ENCODE measurements at regions not wholly inside any gene's neighbourhood (a gene's known extent, or its start where the extent isn't known, plus 50 kb on each side); places are given as distances from the start of the nearest gene placed in this dataset.
A peak's percentile ranks its signal among the peaks of the same experiment; 100 is the strongest.
"Not testable (repeated sequence)": the region's sequence is repeated elsewhere in the genome, so short reads cannot be mapped to it uniquely, and the experiment has no call there.

DNA sequence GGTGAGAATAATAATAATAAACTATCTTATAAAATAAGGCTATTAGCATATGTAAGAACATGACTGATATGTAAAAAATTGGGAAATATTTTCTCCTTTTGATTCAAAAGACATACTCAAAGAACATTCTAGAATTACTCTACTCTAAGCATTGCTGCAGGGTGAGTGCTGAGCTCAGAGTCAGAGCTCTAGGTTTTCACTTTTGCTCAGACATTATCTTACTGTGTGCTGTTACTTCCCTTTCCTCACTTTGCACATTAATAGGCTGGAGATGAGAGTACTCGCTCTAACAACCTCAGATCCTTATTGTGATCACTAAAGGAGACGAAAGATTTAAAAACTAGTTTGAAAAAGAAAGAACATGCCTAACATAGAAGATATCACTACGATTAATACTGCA, 99.4 kb upstream of the C9orf72 start:
- no peak for DNase-seq (ENCODE audit: low read depth)

DNA sequence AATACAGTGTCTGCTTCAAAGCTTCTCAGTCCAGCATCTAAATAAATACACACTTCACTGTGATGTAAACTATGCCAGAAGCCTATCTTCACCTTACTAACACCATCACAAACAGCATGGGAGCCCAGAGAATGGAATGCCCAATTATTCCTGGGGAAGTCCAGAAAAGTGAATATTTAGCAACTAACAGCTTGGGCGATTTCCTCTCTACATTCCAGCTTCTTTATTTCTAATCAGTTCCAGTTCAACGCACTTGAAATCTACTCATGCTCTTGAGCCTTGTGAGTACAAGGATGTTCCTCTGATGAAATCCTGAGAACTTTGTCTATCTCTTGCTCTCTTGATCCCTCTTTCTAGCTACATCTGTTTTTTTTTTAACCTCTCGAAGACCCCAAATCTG, 100.4 kb upstream of the C9orf72 start:
- DNase-seq (ENCODE audit: low read depth): no peak

- no peak for DNase-seq (ENCODE audit: low read depth)
Observed at GRCh38 chr9:27675354-27675753, 102.1 kb upstream of the C9orf72 start.

DNA sequence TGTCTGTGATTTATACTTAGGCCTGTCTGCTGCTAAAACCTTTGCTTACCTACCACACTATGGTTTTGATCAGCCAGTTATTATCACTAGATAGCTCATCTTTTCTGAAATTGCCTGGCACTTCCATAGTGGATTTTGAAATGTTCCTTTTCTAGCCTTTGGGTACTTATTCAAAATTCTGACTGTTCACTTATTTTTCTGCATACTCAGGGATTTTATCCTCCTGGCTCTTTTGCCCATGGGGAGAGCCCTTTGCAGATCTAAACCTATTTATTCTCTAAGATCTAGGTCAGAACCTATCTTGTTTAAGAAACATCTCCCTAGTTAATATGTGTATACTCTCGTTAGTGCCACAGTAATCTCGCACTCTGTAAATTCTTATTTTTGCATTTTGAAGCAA, 103.5 kb upstream of the C9orf72 start:
- DNase-seq (ENCODE audit: low read depth): no peak

DNA sequence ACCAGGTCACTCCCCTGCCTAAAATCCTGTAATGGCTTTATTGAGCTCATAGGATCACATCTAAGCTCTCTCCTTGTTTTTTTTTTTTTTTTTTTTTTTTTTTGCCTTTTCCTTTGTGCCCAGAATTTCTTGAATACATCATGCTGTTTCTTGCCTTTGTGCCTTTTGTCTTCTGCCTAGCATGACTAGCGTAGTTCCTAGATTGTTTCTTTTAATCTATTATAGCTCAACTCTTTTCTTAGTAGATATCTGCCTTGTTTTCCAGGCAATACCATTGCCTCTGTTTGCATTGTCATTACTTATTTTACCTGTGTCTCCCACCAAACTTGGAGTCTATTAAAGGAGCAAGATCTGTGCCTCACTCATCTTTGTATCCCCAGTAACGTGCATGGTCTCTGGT, 106.1 kb upstream of the C9orf72 start:
- DNase-seq (ENCODE audit: low read depth): no peak

GRCh38 chr9:27683181-27683580, 109.9 kb upstream of the C9orf72 start:
- no peak for DNase-seq (ENCODE audit: low read depth)

GRCh38 chr9:27688954-27689353, 115.7 kb upstream of the C9orf72 start:
- DNase-seq (ENCODE audit: low read depth): no peak

DNA sequence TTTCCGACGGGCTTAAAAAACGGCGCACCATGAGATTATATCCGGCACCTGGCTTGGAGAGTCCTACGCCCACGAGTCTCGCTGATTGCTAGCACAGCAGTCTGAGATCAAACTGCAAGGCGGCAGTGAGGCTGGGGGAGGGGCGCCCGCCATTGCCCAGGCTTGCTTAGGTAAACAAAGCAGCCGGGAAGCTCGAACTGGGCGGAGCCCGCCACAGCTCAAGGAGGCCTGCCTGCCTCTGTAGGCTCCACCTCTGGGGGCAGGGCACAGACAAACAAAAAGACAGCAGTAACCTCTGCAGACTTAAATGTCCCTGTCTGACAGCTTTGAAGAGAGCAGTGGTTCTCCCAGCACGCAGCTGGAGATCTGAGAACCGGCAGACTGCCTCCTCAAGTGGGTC, 117.5 kb upstream of the C9orf72 start:
- DNase-seq (ENCODE audit: low read depth): not testable (repeated sequence)

DNA sequence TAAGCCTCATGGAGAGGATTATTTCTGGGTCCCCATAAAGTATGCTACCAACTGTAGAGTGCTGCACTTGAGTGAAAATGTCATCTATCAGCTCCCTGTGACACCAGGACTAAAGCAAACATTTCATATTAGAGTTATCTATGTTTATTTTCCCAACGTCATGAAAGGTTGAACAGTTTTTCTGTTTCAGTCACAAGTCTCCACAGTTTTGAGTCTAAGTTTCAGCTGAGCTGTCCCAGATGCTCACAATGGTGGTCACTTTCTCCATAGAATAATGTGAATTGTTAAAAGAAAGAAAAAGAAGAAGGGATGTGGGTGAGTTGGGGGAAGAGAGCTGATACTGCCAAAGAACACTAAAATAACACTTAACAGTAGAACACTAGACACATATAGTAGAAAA, 126.3 kb upstream of the C9orf72 start:
- DNase-seq (ENCODE audit: low read depth): no peak

DNA sequence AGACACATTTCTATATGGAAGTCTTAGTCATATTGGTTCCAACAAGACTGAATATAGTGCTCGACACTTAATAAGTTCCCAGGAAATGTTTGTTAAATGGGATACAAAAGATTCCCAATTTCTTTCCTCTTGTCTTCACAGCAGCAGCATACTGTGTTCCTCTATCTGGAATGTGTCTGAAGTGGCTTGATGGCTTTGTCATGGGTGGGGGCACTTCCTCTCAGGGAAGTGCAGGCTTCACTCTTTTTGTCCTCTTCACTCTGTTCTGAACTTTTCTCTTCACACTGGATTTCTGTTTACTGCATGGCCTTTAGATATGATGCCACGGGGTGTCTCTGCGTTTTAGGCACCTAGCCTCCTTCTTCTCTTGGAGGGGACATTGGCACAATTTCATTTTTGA, 127.7 kb upstream of the C9orf72 start:
- no peak for DNase-seq (ENCODE audit: low read depth)

GRCh38 chr9:27701587-27701986, 128.3 kb upstream of the C9orf72 start:
- DNase-seq (ENCODE audit: low read depth): peak; percentile 17

DNA sequence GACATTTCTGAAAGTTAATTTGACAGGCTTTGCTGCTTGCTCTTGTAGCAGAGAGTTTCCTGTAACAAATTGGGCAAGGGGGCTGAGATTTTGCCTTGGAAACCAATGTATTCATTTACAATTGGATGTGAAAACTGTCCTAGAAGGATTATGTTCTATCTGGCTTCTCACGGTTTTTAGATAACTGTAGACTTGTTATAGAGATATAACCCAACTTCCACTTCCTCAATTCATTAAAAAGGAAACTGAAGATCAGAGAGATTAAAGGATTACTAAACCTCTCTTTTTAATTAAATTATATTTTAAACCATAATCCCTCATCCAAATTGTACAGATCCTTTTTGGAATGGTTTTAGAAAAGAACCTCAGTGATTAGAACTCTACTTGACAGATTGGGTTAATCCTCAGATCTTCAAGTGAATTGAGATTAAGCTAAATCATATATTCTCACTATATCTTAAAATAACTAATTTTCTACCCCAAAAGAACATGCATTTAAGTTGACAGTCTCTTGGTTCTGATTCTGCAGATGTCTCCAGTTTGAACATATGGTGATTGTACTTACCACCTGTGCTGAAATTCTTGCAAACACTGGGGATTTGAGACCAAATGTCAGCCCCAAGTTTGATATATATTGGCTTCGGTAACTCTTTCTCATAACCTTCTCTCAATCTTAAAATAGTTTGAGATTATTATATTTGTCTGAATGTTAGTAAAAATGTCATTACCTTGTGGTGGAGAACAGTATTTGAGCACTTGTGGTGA, 130.1 kb upstream of the C9orf72 start:
- DNase-seq (ENCODE audit: low read depth): no peak

DNA sequence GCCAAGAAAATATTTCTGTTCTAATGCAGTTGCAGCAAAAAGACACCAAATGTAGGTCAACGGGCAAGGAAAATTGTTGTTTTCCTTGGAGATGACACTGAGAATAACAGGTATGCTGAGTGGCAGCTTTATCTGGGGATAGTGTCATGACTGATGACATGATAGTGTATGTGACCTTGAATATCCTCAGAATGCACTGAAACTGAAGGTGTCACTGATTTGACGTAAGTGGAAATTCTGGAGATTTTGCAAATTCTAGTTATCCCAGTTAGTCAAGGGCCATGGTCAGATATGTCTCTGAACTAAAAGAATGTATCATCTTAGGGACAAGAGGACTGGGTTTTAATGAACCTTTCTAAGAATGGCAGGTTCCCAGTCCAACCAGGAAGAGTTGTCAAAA, 138.0 kb upstream of the C9orf72 start:
- no peak for DNase-seq (ENCODE audit: low read depth)

- DNase-seq (ENCODE audit: low read depth): no peak
Observed at GRCh38 chr9:27712806-27713205, 139.5 kb upstream of the C9orf72 start.

GRCh38 chr9:27714388-27714787, 141.1 kb upstream of the C9orf72 start:
- DNase-seq (ENCODE audit: low read depth): no peak

DNA sequence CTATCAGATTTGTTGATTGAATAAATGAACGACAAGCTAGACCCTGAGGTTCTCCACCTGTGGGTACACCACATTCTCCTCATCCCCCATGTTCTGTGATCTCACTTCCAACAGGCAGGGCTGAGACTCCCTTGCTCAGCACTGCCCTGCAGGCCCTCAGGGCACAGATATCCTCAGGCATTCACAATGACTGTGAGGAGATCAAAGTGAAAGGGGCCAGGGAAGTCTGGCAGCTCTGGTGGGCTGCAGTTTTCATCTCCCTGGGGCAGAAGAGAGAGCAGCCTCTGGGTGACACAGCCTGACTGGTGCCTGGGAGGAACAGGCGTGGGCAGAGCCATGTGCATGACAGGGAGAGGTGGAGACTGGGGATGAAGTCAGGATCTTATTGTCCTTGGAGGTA, 142.4 kb upstream of the C9orf72 start:
- no peak for DNase-seq (ENCODE audit: low read depth)

GRCh38 chr9:27717991-27718390, 144.7 kb upstream of the C9orf72 start:
- DNase-seq (ENCODE audit: low read depth): no peak

DNA sequence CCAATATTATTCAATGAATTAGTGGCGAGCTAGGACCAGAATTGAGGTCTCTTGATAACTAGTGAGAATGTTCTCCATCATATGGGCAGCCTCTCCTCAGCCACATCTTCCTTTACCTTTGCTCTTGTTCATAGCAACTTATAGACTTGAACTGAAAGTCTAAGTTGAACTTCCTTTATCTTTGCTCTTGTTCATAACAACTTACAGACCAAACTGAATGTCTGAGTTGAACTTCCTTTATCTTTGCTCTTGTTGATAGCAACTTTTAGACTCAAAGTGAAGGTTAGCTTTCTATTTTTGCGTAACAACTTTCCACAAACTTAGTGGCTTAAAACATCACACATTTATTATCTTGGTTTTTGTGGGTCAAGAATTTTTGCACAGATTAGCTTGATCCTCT, 146.4 kb upstream of the C9orf72 start:
- no peak for DNase-seq (ENCODE audit: low read depth)

GRCh38 chr9:27722866-27723265, 149.6 kb upstream of the C9orf72 start:
- DNase-seq (ENCODE audit: low read depth): no peak

DNA sequence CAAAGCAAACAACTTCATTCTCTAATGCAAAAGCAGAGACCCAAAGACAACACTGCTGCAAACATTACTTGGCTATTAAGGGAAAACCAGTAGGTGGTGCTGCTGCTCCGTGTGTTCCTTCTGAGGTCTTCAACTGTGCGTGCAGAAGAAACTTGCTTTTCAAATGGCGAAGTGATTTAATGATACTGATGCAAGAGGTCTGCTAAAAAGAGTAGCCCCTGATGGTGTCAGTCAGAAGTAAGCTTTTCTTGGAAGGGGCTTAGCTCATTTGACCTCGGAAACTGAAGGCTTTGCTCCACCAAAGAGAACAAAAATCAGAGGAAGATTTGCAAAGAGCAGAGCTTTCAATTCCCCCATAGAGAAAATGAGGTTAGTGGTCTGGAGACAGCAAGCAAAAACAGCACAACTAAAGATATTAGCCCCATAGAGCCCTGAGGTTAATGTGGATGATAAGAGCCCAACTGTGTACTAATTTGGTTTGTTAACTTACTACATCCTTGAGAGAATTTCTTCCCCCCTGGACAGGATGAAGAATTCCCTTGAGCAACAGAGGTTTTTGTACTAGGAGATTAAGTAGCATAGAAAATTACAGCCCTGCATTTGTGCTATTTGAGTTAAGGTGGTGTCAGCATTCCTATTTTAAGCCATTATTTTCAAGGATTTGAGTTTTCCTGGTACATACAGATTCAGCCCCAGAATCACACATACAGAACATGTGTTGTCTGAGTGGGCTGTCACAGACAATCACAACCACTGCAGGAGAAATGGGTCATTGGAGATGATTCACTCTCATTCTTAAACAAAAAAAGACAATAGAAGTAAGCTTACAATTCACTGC, 153.2 kb upstream of the C9orf72 start:
- DNase-seq (ENCODE audit: low read depth): peak; percentile 85

DNA sequence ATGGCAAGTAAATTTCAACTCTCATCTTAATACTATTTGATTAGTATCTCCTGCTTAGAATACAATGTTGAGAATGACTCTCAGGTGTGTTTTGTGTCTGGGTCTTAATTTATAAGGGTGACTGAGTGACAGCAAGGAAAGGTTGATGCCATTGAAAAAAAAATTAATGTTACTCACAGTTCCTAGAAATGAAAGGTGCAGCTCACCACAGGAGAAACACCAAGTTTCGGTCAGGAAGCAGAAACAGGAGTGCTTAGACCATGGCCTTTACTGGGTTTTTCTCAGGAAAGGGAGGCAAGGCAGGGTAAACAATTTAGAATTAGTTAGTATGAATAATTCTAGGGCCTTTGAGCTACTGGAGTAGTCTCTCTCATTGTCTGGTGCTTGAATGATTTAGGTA, 159.2 kb upstream of the C9orf72 start:
- DNase-seq (ENCODE audit: low read depth): no peak

DNA sequence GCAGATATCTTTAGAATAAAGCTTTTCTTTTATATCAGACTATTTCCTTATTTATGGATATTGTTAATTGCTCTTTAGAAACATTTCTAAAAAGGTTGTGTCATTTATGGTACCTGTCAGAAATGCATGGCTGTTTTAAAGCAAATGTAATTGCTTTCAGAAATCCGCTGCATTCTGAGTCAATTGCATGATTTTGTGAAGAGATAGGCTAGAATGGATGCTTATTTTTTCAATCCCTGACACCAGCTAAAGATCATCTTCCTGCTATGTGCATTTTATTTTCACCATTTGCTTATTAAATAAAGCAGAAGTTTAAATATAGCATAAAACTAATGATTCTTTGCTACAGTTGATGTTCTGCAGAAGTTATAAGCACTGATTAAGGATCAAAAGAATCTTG, 170.2 kb upstream of the C9orf72 start:
- no peak for DNase-seq (ENCODE audit: low read depth)

GRCh38 chr9:27747450-27747849, 174.2 kb upstream of the C9orf72 start:
- no peak for DNase-seq (ENCODE audit: low read depth)

All from myocyte (in vitro differentiated cells).